H1 (cell line): ENCODE measurements at regions not wholly inside any gene's neighbourhood (a gene's known extent, or its start where the extent isn't known, plus 50 kb on each side); places are given as distances from the start of the nearest gene placed in this dataset.

Source experiments
- BACH1 ChIP-seq: IDR thresholded peaks from 2 replicates; pipeline ENCODE4 v1.6.1; 2012; ENCODE audit warnings: low read length, improper control_type of control experiment
- EZH2 ChIP-seq: fragments of 200-600 bp; sonication (generic); IDR thresholded peaks from 2 replicates; pipeline ENCODE4 v1.7.1; 2012; ENCODE audit warnings: low read depth, mild to moderate bottlenecking, moderate library complexity, low read length, inconsistent platforms; ENCODE audit not compliant: severe bottlenecking
- KDM5A ChIP-seq: fragments of 200-600 bp; IDR thresholded peaks from 2 replicates; pipeline ENCODE4 v1.7.1; 2012; ENCODE audit warnings: mild to moderate bottlenecking, low read length, inconsistent platforms, mixed read lengths
- PHF8 ChIP-seq: fragments of 200-600 bp; sonication (generic); conservative IDR thresholded peaks from 2 replicates; pipeline ENCODE4 v1.7.1; 2012; ENCODE audit warnings: low read depth, mild to moderate bottlenecking, inconsistent platforms, low read length, moderate library complexity
- POLR2A ChIP-seq, 2 experiments: IDR thresholded peaks; 1 replicate in 1 of 2; 2 replicates in 1 of 2; pipeline ENCODE4 v1.6.1; 2011; ENCODE audit warnings: low read depth in 2 of 2, low read length in 2 of 2, mild to moderate bottlenecking in 2 of 2; ENCODE audit errors: control extremely low read depth in 1 of 2
- SP1 ChIP-seq: IDR thresholded peaks from 2 replicates; pipeline ENCODE4 v1.6.1; 2011; ENCODE audit warnings: low read depth, low read length
- TCF12 ChIP-seq: IDR thresholded peaks from 2 replicates; pipeline ENCODE4 v1.6.1; 2011; ENCODE audit warnings: low read depth, mild to moderate bottlenecking, low read length
- TF ChIP-seq, protein P1 (sequence below), 3 experiments: IDR thresholded peaks; 1 replicate in 2 of 3; 2 replicates in 1 of 3; pipeline versions ENCODE4 v1.5.1 to v1.6.1; 2011; ENCODE audit warnings: low read length in 3 of 3, mild to moderate bottlenecking in 3 of 3, inconsistent platforms in 2 of 3, low read depth in 1 of 3, moderate library complexity in 1 of 3; ENCODE audit not compliant: insufficient read depth in 1 of 3; ENCODE audit errors: control extremely low read depth in 1 of 3

DNA sequence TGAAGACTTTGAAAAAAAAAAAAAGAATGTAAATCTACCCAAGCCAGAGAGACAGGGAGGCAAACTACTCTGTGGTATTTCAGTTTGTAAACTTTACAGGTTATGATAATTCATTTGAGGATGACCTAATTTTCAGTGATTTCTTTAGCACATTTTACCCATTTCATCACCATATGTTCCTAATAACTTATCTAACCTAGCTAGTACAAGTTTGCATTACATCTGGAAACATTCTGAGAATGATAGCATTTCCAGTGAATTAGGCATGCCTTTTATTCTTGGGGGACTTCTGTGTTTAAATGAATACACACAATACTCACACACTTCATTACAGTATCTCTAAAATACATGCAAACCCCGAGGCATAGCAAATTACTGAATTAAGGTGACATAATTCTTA, 1055.5 kb downstream of the PCDH18 start:
- TF ChIP-seq EZH2 (no peak), BACH1 (no peak), SP1 (no peak), TCF12 (no peak), PHF8 (no peak), POLR2A (IDR thresholded peaks at IDR 0.05; ENCODE audit: control extremely low read depth in 1 of 2, low read depth in 2 of 2, low read length in 2 of 2) (no peak), KDM5A (no peak)
- TF ChIP-seq, protein P1, sequence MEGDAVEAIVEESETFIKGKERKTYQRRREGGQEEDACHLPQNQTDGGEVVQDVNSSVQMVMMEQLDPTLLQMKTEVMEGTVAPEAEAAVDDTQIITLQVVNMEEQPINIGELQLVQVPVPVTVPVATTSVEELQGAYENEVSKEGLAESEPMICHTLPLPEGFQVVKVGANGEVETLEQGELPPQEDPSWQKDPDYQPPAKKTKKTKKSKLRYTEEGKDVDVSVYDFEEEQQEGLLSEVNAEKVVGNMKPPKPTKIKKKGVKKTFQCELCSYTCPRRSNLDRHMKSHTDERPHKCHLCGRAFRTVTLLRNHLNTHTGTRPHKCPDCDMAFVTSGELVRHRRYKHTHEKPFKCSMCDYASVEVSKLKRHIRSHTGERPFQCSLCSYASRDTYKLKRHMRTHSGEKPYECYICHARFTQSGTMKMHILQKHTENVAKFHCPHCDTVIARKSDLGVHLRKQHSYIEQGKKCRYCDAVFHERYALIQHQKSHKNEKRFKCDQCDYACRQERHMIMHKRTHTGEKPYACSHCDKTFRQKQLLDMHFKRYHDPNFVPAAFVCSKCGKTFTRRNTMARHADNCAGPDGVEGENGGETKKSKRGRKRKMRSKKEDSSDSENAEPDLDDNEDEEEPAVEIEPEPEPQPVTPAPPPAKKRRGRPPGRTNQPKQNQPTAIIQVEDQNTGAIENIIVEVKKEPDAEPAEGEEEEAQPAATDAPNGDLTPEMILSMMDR (IDR thresholded peaks at IDR 0.05; ENCODE audit: control extremely low read depth in 1 of 3, insufficient read depth in 1 of 3, low read depth in 1 of 3, low read length in 3 of 3), result no peak
